ENCODE measurements at regions not wholly inside any gene's neighbourhood (a gene's known extent, or its start where the extent isn't known, plus 50 kb on each side); places are given as distances from the start of the nearest gene placed in this dataset.

DNA sequence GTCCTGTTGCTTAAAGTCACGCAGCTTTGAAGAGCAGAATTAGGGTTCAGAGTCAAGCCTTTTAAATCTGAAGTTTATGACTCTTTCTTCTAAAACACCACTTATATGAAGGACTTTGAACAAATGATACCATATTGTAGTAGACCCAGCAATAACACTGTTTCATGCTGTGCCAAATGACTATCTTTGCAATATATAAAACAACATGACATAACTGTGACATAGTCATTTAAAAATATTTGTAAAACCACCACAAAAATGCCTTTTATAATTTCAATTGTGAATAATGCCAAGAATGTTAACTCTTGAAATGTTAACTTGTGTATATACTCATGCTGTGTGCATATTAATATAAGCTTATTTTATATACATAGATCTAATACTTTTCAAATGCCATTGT lies 452.1 kb upstream of the NEGR1 start:
- Histone ChIP-seq H3K9ac (ENCODE audit: low read length) (no peak overlapping the region), H3K27me3 (ENCODE audit: insufficient read depth, low read depth, low read length) (no peaks in the 10 kb centered on the region), H2AFZ (ENCODE audit: low read depth, low read length) (no peak overlapping the region), H3K4me2 (ENCODE audit: low read length) (no peak overlapping the region), H3K9me2 (ENCODE audit: insufficient read depth, low read length) (no peaks in the 10 kb centered on the region), H3K79me2 (replicated peaks; ENCODE audit: insufficient read depth, low read length) (no peaks in the 10 kb centered on the region), H3F3A (ENCODE audit: insufficient read depth, low read length, poor library complexity, severe bottlenecking) (no peaks in the 10 kb centered on the region), H3K4me3 (ENCODE audit: low read length) (no peak overlapping the region), H3K27ac (ENCODE audit: low read length) (no peak overlapping the region), H3K9me3 (ENCODE audit: low read length) (peaks cover 2% of the 10 kb centered on the region), H4K20me1 (ENCODE audit: insufficient read depth) (no peaks in the 10 kb centered on the region), H3K36me3 (ENCODE audit: insufficient read depth, low read length) (no peaks in the 10 kb centered on the region)
- TF ChIP-seq MXI1 (conservative IDR thresholded peaks at IDR 0.05; ENCODE audit: poor library complexity, severe bottlenecking), result no peak
- no peak for TF ChIP-seq SMC3 (conservative IDR thresholded peaks at IDR 0.05; ENCODE audit: poor library complexity)
- no peak for TF ChIP-seq RAD21 (conservative IDR thresholded peaks at IDR 0.05)
- no peak for TF ChIP-seq EP300 (conservative IDR thresholded peaks at IDR 0.05; ENCODE audit: poor library complexity, severe bottlenecking)
- TF ChIP-seq, protein P1, sequence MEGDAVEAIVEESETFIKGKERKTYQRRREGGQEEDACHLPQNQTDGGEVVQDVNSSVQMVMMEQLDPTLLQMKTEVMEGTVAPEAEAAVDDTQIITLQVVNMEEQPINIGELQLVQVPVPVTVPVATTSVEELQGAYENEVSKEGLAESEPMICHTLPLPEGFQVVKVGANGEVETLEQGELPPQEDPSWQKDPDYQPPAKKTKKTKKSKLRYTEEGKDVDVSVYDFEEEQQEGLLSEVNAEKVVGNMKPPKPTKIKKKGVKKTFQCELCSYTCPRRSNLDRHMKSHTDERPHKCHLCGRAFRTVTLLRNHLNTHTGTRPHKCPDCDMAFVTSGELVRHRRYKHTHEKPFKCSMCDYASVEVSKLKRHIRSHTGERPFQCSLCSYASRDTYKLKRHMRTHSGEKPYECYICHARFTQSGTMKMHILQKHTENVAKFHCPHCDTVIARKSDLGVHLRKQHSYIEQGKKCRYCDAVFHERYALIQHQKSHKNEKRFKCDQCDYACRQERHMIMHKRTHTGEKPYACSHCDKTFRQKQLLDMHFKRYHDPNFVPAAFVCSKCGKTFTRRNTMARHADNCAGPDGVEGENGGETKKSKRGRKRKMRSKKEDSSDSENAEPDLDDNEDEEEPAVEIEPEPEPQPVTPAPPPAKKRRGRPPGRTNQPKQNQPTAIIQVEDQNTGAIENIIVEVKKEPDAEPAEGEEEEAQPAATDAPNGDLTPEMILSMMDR (IDR thresholded peaks at IDR 0.05; ENCODE audit: poor library complexity, severe bottlenecking), result no peak
- TF ChIP-seq TAF1 (IDR thresholded peaks at IDR 0.05; ENCODE audit: low read depth), result no peak
- TF ChIP-seq POLR2AphosphoS5 (IDR thresholded peaks at IDR 0.05), result no peak
- no peak for TF ChIP-seq EZH2 (IDR thresholded peaks at IDR 0.05; ENCODE audit: borderline replicate concordance, insufficient read depth, low read length, poor library complexity, severe bottlenecking)
- TF ChIP-seq, protein P2, sequence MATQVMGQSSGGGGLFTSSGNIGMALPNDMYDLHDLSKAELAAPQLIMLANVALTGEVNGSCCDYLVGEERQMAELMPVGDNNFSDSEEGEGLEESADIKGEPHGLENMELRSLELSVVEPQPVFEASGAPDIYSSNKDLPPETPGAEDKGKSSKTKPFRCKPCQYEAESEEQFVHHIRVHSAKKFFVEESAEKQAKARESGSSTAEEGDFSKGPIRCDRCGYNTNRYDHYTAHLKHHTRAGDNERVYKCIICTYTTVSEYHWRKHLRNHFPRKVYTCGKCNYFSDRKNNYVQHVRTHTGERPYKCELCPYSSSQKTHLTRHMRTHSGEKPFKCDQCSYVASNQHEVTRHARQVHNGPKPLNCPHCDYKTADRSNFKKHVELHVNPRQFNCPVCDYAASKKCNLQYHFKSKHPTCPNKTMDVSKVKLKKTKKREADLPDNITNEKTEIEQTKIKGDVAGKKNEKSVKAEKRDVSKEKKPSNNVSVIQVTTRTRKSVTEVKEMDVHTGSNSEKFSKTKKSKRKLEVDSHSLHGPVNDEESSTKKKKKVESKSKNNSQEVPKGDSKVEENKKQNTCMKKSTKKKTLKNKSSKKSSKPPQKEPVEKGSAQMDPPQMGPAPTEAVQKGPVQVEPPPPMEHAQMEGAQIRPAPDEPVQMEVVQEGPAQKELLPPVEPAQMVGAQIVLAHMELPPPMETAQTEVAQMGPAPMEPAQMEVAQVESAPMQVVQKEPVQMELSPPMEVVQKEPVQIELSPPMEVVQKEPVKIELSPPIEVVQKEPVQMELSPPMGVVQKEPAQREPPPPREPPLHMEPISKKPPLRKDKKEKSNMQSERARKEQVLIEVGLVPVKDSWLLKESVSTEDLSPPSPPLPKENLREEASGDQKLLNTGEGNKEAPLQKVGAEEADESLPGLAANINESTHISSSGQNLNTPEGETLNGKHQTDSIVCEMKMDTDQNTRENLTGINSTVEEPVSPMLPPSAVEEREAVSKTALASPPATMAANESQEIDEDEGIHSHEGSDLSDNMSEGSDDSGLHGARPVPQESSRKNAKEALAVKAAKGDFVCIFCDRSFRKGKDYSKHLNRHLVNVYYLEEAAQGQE (IDR thresholded peaks at IDR 0.05; ENCODE audit: borderline replicate concordance), result no peak

DNA sequence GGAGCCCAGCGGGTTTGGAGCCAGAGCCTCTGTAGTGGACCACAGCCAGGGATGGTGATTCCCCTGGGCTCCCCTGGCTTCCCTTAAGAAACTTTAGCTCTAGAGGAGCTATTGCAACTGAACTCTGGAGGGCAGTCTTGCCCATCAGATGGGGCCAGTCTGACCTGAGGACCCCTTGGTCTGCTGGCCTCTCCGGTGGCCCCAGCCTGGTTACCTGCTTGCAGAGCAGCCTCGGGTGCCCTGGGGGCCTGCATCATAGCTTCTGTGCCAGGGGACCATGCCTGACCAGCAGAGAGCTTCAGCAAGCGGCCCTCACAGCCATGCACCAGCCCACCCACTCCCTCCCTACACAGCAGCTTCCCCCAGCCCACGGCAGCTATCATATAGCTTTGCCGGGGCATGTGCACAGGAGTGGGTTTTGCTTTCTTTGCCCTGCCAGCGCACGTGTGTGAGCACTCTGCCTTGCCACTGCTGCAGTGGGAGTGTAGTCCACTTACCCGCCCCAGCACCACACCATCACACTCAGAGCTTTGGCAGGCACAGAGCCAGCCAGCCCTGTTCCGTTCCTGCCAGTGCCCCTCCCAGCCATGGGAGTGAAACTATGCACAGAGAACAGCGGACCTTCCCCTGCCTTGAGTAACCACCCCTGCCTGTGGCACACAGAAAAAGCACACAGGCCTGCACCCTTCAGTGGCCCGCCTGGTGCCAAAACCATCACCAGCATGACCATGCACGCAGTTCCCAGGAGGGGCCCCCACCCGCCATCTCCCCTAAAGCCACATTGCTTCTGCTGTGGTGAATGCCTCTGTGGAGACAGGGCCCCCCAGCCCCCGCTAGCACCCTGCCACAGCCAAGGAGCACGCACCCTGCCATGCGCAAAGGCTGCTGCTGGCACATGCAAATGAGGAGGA lies 442.9 kb upstream of the NEGR1 start:
- Histone ChIP-seq H3K9ac (ENCODE audit: low read length) (no peak overlapping the region), H3K27me3 (ENCODE audit: insufficient read depth, low read depth, low read length) (no peaks in the 10 kb centered on the region), H3K27ac (ENCODE audit: low read length) (no peak overlapping the region), H4K20me1 (ENCODE audit: insufficient read depth) (no peaks in the 10 kb centered on the region), H3K4me2 (ENCODE audit: low read length) (no peak overlapping the region), H3K4me3 (ENCODE audit: low read length) (no peak overlapping the region), H3K9me2 (ENCODE audit: insufficient read depth, low read length) (no peaks in the 10 kb centered on the region), H2AFZ (ENCODE audit: low read depth, low read length) (no peak overlapping the region), H3K79me2 (replicated peaks; ENCODE audit: insufficient read depth, low read length) (no peaks in the 10 kb centered on the region), H3F3A (ENCODE audit: insufficient read depth, low read length, poor library complexity, severe bottlenecking) (no peaks in the 10 kb centered on the region), H3K9me3 (ENCODE audit: low read length) (no peaks in the 10 kb centered on the region), H3K36me3 (ENCODE audit: insufficient read depth, low read length) (no peaks in the 10 kb centered on the region)
- TF ChIP-seq, protein P1 (IDR thresholded peaks at IDR 0.05; ENCODE audit: poor library complexity, severe bottlenecking), result no peak
- no peak for TF ChIP-seq MXI1 (conservative IDR thresholded peaks at IDR 0.05; ENCODE audit: poor library complexity, severe bottlenecking)
- TF ChIP-seq TAF1 (IDR thresholded peaks at IDR 0.05; ENCODE audit: low read depth), result no peak
- no peak for TF ChIP-seq EZH2 (IDR thresholded peaks at IDR 0.05; ENCODE audit: borderline replicate concordance, insufficient read depth, low read length, poor library complexity, severe bottlenecking)
- TF ChIP-seq SMC3 (conservative IDR thresholded peaks at IDR 0.05; ENCODE audit: poor library complexity), result no peak
- TF ChIP-seq RAD21 (conservative IDR thresholded peaks at IDR 0.05), result no peak
- no peak for TF ChIP-seq POLR2AphosphoS5 (IDR thresholded peaks at IDR 0.05)
- TF ChIP-seq, protein P2 (IDR thresholded peaks at IDR 0.05; ENCODE audit: borderline replicate concordance), result no peak
- TF ChIP-seq EP300 (conservative IDR thresholded peaks at IDR 0.05; ENCODE audit: poor library complexity, severe bottlenecking), result no peak
